ENCODE measurements at regions not wholly inside any gene's neighbourhood (a gene's known extent, or its start where the extent isn't known, plus 50 kb on each side); places are given as distances from the start of the nearest gene placed in this dataset.
A peak's percentile ranks its signal among the peaks of the same experiment; 100 is the strongest.
"Not testable (repeated sequence)": the region's sequence is repeated elsewhere in the genome, so short reads cannot be mapped to it uniquely, and the experiment has no call there.

GRCh38 chr5:114790403-114790792 lies 379.3 kb downstream of the TRIM36 start:
- DNase-seq, result no peak

GRCh38 chr5:114789773-114790402 lies 379.8 kb downstream of the TRIM36 start:
- DNase-seq, result peak; percentile 21 to 47

- DNase-seq, result no peak
Measured at GRCh38 chr5:114782869-114783268, 386.8 kb downstream of the TRIM36 start.

DNA sequence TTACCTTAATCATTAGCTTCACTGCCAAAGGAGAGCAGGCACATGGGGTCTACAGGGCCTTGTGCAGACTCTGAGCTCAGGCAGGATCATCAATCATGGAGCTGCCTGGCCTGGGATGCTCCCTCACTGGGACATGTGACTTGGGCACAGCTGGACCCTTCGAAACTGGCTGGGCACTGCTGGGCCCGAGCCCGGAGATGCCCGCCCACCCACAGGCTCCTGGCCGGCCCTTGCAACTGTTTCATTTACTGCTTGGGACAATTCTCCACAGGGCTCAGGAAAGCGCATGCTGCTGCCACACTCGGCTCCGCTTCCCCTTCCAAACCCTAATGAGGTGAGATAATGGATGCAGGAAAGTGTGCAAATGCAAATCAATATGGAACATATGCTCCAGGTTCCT lies 387.5 kb downstream of the TRIM36 start:
- no peak for DNase-seq

- DNase-seq, result no peak
Measured at GRCh38 chr5:114780290-114780689, 389.4 kb downstream of the TRIM36 start.

DNA sequence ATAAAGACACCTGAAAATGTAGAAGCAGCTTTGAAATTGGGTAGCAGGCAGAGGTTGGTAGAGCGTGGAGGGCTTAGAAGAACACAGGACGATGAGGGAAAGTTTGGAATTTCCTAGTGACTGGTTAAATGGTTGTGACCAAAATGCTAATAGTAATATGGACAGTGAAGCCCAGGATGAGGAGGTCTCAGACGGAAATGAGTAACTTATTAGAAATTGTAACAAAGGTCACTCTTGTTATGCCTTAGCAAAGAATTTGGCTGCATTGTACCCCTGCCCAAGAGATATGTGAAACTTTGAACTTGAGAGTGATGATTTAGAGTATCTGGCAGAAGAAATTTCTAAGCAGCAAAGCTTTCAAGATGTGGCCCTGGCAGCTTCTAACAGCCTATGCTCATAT lies 382.5 kb downstream of the KCNN2 start:
- DNase-seq, result no peak

DNA sequence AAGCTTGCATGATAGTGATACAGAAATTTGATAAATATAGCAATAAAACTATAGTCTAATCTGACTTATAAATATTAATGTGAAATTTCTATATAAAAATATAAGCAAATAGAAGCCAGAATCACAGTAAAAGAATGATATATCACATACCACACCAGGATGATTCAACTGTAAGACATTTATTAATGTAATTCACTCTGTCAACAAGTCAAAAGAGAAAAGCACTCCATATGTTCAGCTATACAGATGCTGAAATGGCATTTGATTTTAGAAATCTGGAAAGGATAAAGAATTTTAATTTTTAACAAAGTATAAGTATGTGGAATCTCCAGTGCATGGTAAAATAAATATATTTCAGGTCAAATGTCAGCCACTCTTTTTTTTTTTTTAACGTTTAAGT lies 372.4 kb downstream of the KCNN2 start:
- no peak for DNase-seq

- no peak for DNase-seq
Measured at GRCh38 chr5:114729986-114730385, 368.1 kb downstream of the KCNN2 start.

- DNase-seq, result peak in 1 of 2 experiments; percentile 2
Measured at GRCh38 chr5:114727358-114727757, 365.5 kb downstream of the KCNN2 start.

- DNase-seq, result no peak
Measured at GRCh38 chr5:114726131-114726530, 364.3 kb downstream of the KCNN2 start.

- no peak for DNase-seq
Measured at GRCh38 chr5:114719268-114719667, 357.4 kb downstream of the KCNN2 start.

- DNase-seq, result no peak
Measured at GRCh38 chr5:114716955-114717354, 355.1 kb downstream of the KCNN2 start.

- DNase-seq, result not testable (repeated sequence)
Measured at GRCh38 chr5:114704225-114704893, 342.5 kb downstream of the KCNN2 start.

- DNase-seq, result no peak
Measured at GRCh38 chr5:114702731-114703130, 340.9 kb downstream of the KCNN2 start.

DNA sequence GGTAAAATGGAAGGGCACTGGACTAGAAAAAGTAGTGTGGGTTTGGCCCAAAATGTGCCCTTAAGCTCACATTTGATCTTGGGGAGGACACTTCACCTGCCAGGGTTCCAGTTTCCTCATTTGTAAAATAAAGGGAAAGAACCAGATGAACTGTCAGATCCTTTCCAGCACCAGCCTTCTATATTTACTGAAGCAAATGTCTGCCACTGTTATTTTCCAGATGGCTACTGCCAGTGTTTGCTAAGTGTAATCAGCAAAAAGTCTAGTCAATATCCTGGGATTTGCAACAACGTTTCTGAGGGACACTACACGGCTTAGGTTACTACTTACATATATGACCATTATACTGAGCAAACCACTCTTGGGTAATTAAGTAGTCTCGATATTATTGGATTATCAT lies 340.3 kb downstream of the KCNN2 start:
- DNase-seq, result peak; percentile 30 to 69

GRCh38 chr5:114700823-114701222 lies 339.0 kb downstream of the KCNN2 start:
- no peak for DNase-seq

DNA sequence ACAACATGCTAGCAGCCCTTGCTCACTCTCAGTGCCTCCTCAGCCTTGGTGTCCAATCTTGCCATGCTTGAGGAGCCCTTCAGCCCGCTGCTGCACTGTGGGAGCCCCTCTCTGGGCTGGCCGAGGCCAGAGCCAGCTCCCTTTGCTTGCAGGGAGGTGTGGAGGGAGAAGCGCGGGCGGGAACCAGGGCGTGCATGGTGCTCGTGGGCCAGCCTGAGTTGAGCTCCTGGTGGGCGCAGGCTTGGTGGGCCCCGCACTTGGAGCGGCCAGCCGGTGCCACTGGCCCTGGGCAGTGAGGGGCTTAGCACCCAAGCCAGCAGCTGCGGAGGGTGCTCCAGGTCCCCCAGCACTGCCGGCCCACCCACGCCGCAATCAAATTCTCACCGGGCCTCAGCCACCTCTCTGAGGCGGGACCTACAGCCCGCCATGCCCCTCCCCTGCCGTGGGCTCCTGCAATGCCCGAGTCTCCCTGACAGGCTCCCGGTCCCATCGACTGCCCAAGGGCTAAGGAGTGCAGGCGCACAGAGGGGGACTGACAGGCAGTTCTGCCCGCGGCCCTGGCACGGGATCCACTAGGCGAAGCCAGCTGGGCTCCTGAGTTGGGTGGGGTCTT lies 333.5 kb downstream of the KCNN2 start:
- no peak for DNase-seq

- no peak for DNase-seq
Measured at GRCh38 chr5:114686356-114686755, 324.5 kb downstream of the KCNN2 start.

DNA sequence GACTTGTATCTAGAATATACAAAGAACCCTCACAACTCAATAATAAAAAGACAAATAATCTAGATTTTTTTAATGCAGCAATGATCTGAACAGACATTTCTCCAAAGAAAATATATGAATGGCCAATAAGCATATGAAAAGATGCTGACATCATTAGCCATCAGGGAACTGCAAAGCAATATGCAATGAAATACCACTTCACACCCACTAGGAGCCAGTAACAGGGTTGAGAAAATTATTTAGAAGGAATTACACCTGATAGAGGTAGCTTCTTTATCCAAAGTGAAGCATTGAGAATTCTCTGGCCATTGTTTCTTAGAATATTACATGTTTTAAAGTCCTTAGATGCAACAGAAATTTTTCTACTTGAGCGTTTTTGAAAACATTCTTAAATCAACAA lies 316.9 kb downstream of the KCNN2 start:
- peak; percentile 0 to 6 for DNase-seq

- no peak for DNase-seq
Measured at GRCh38 chr5:114665551-114665950, 303.7 kb downstream of the KCNN2 start.

GRCh38 chr5:114660791-114661190 lies 298.9 kb downstream of the KCNN2 start:
- no peak for DNase-seq

DNA sequence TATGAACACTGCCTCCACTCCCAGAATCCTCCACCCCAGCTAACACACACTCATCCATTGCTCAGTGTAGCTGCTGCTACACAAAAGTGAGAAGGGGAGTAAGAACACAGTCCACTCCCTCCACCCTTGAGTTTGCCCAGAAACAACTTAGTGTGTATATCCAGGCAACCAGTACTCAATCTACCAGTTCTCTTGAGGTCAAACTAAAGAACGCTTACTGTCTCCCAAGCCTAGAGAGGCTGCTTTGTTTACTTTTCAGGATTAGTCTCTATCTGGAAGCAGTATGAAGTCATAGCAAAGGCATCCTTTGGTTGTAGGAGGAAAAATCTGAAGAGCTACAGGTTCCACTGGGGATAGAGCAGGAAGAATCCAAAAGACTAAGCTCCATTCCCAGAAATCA lies 296.3 kb downstream of the KCNN2 start:
- DNase-seq, result no peak

- DNase-seq, result no peak
Measured at GRCh38 chr5:114657342-114658130, 295.7 kb downstream of the KCNN2 start.

DNA sequence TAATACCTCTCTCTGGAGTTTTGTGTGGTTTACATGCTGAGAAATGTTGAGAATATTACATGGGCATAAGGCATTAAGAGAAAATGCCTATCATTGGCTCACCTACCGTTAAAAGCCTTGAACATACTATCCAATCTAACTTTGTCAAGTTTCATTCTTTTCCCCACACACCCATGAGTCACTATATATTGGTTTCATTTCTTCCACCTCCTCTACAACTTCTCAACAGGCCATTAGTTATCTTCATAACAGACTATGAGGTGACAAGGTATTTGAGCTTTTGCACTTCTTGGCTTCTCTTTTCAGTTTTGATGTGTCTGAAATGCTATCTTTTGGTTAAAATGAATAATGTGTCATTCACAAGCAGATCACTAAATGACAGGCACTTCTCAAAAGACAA lies 288.0 kb downstream of the KCNN2 start:
- DNase-seq, result no peak

All from NCI-H2081 (cell line).